ENCODE measurements at regions not wholly inside any gene's neighbourhood (a gene's known extent, or its start where the extent isn't known, plus 50 kb on each side); places are given as distances from the start of the nearest gene placed in this dataset.

DNA sequence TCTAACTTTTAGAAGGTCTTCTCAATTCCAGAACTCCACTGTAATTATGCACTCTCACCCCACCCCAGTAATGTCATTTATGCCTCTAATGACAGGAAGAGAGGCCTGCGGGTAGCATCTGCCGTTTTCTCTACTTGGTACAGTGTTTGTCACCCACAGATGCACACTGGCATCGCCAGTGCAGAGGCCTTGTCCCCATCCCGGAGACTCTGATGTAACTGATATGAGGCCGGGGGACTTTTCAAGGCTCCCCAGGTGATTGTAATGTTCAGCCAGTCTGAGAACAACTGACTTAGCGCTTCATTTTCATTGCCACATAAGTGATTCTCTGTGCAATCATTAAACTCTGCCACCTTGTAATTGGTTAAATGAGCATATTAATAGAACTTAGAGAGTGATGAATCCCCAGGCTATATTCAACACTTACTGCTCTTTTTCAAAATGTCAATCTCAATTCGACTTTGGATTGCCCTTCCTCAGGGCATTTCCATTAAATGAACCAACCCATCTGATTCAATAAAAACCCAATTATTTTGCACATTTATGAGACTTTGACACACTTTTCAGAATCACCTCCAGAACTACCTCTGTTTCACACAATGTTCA is 113.2 kb downstream of the HERPUD2 start:
- H3K27me3 ChIP-seq (ENCODE audit: control insufficient read depth, insufficient read depth, low read length), result no peaks in the 10 kb centered on the region
- H3K27ac ChIP-seq (ENCODE audit: low read length), result no peak overlapping the region
- no CpG with 5 or more reads among the region's 7 CpGs for WGBS (ENCODE audit: insufficient coverage, insufficient read length)
- H3K9me3 ChIP-seq (ENCODE audit: control insufficient read depth, insufficient read depth, low read length), result peaks cover 1% of the 10 kb centered on the region; the same call in 1 of the 2 replicates
- no peak for DNase-seq (ENCODE audit: low read depth, low spot score)
- no peaks in the 10 kb centered on the region for H3K4me1 ChIP-seq (ENCODE audit: control insufficient read depth, insufficient read depth, low read length)
- no peaks in the 10 kb centered on the region for H3K36me3 ChIP-seq (ENCODE audit: control insufficient read depth, insufficient read depth, low read length)
- H3K4me3 ChIP-seq (ENCODE audit: low read length), result no peak overlapping the region

GRCh38 chr7:35576031-35576573 is 118.8 kb downstream of the HERPUD2 start:
- Histone ChIP-seq H3K9me3 (ENCODE audit: control insufficient read depth, insufficient read depth, low read length) (no peaks in the 10 kb centered on the region), H3K4me3 (ENCODE audit: low read length) (no peak overlapping the region), H3K4me1 (ENCODE audit: control insufficient read depth, insufficient read depth, low read length) (no peaks in the 10 kb centered on the region), H3K27me3 (ENCODE audit: control insufficient read depth, insufficient read depth, low read length) (no peaks in the 10 kb centered on the region), H3K27ac (ENCODE audit: low read length) (no peak overlapping the region), H3K36me3 (ENCODE audit: control insufficient read depth, insufficient read depth, low read length) (no peaks in the 10 kb centered on the region)
- no CpG with 5 or more reads among the region's 5 CpGs for WGBS (ENCODE audit: insufficient coverage, insufficient read length)
- DNase-seq (ENCODE audit: low read depth, low spot score), result no peak

DNA sequence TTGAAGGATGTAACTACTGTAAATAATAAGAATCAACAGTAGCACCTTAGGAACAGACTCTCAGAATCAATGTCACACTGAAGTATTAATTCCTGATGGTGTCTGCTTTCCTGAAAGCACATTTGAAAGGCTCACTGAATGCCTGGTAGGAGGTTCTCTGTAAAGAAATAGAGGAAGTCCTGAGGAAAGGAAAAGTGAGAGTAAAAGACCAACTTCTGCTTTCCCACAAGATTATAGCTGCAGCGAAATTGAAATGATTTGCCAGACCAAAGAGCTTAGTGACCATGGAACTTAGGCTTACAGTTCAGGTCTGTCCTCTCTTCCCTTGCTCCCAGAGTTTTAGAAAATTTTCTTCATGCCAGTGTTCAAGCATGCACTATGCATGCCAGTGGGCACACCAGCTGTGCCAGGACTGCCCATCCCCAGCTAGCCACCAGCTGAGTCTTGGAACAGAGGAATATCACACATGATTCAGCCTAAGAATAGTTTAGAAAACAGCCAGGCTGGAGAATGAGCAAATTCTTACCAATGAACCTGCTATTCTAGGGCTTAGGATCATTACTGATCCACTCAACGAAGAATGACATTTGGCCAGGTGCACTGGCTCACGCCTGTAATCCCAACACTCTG is 123.2 kb downstream of the HERPUD2 start:
- WGBS (ENCODE audit: insufficient coverage, insufficient read length), result no CpG with 5 or more reads among the region's 3 CpGs
- H3K27ac ChIP-seq (ENCODE audit: low read length), result no peak overlapping the region
- no peaks in the 10 kb centered on the region for H3K27me3 ChIP-seq (ENCODE audit: control insufficient read depth, insufficient read depth, low read length)
- no peaks in the 10 kb centered on the region for H3K36me3 ChIP-seq (ENCODE audit: control insufficient read depth, insufficient read depth, low read length)
- H3K4me1 ChIP-seq (ENCODE audit: control insufficient read depth, insufficient read depth, low read length), result no peaks in the 10 kb centered on the region
- no peak overlapping the region for H3K4me3 ChIP-seq (ENCODE audit: low read length)
- H3K9me3 ChIP-seq (ENCODE audit: control insufficient read depth, insufficient read depth, low read length), result no peaks in the 10 kb centered on the region
- DNase-seq (ENCODE audit: low read depth, low spot score), result no peak

DNA sequence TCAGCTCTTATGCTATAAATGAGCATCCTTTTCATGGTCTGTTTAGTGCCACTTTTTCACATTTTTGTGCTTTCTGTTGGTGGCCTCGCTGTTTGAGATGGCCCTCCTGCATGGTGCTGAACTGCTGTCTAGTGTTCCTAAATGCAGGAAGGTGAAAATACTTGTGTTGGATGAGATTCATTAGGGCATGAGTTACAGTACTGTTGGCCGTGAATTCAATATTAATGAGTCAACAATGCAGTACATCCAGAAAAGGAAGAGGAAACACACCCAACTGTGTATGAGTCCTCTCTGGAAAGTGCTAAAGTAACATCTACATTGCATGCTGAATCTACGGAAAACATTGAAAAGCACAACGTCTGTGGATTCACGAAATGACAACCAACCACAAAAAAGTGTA is 124.0 kb downstream of the HERPUD2 start:
- no peaks in the 10 kb centered on the region for H3K36me3 ChIP-seq (ENCODE audit: control insufficient read depth, insufficient read depth, low read length)
- no peaks in the 10 kb centered on the region for H3K9me3 ChIP-seq (ENCODE audit: control insufficient read depth, insufficient read depth, low read length)
- no peak overlapping the region for H3K4me3 ChIP-seq (ENCODE audit: low read length)
- no peak overlapping the region for H3K27ac ChIP-seq (ENCODE audit: low read length)
- WGBS (ENCODE audit: insufficient coverage, insufficient read length), result no CpG with 5 or more reads among the region's 5 CpGs
- no peaks in the 10 kb centered on the region for H3K4me1 ChIP-seq (ENCODE audit: control insufficient read depth, insufficient read depth, low read length)
- H3K27me3 ChIP-seq (ENCODE audit: control insufficient read depth, insufficient read depth, low read length), result no peaks in the 10 kb centered on the region
- DNase-seq (ENCODE audit: low read depth, low spot score), result no peak

GRCh38 chr7:35565927-35566326 is 129.0 kb downstream of the HERPUD2 start:
- Histone ChIP-seq H3K27me3 (ENCODE audit: control insufficient read depth, insufficient read depth, low read length) (no peaks in the 10 kb centered on the region), H3K4me1 (ENCODE audit: control insufficient read depth, insufficient read depth, low read length) (no peaks in the 10 kb centered on the region), H3K27ac (ENCODE audit: low read length) (no peak overlapping the region), H3K4me3 (ENCODE audit: low read length) (no peak overlapping the region), H3K36me3 (ENCODE audit: control insufficient read depth, insufficient read depth, low read length) (no peaks in the 10 kb centered on the region), H3K9me3 (ENCODE audit: control insufficient read depth, insufficient read depth, low read length) (no peaks in the 10 kb centered on the region)
- no peak for DNase-seq (ENCODE audit: low read depth, low spot score)
- WGBS (ENCODE audit: insufficient coverage, insufficient read length), result no CpG with 5 or more reads among the region's 3 CpGs

GRCh38 chr7:35558841-35559240 is 136.1 kb downstream of the HERPUD2 start:
- no peaks in the 10 kb centered on the region for H3K9me3 ChIP-seq (ENCODE audit: control insufficient read depth, insufficient read depth, low read length)
- H3K27me3 ChIP-seq (ENCODE audit: control insufficient read depth, insufficient read depth, low read length), result no peaks in the 10 kb centered on the region; the same call in 1 of the 2 replicates
- no peaks in the 10 kb centered on the region for H3K4me1 ChIP-seq (ENCODE audit: control insufficient read depth, insufficient read depth, low read length)
- no peak for DNase-seq (ENCODE audit: low read depth, low spot score)
- no peaks in the 10 kb centered on the region for H3K36me3 ChIP-seq (ENCODE audit: control insufficient read depth, insufficient read depth, low read length)
- H3K27ac ChIP-seq (ENCODE audit: low read length), result no peak overlapping the region
- H3K4me3 ChIP-seq (ENCODE audit: low read length), result no peak overlapping the region
- WGBS (ENCODE audit: insufficient coverage, insufficient read length), result no CpG with 5 or more reads among the region's 4 CpGs

- no peak overlapping the region for H3K4me3 ChIP-seq (ENCODE audit: low read length)
- H3K27me3 ChIP-seq (ENCODE audit: control insufficient read depth, insufficient read depth, low read length), result no peaks in the 10 kb centered on the region; the same call in 1 of the 2 replicates
- H3K9me3 ChIP-seq (ENCODE audit: control insufficient read depth, insufficient read depth, low read length), result no peaks in the 10 kb centered on the region
- H3K36me3 ChIP-seq (ENCODE audit: control insufficient read depth, insufficient read depth, low read length), result no peaks in the 10 kb centered on the region
- no peak for DNase-seq (ENCODE audit: low read depth, low spot score)
- H3K27ac ChIP-seq (ENCODE audit: low read length), result no peak overlapping the region
- WGBS (ENCODE audit: insufficient coverage, insufficient read length), result no CpG with 5 or more reads among the region's 8 CpGs
- no peaks in the 10 kb centered on the region for H3K4me1 ChIP-seq (ENCODE audit: control insufficient read depth, insufficient read depth, low read length)
These were observed 138.1 kb downstream of the HERPUD2 start for GRCh38 chr7:35556515-35557471.

GRCh38 chr7:35555934-35556333 is 139.0 kb downstream of the HERPUD2 start:
- H3K36me3 ChIP-seq (ENCODE audit: control insufficient read depth, insufficient read depth, low read length), result no peaks in the 10 kb centered on the region
- H3K4me3 ChIP-seq (ENCODE audit: low read length), result no peak overlapping the region
- WGBS (ENCODE audit: insufficient coverage, insufficient read length), result no CpG with 5 or more reads among the region's 4 CpGs
- H3K27ac ChIP-seq (ENCODE audit: low read length), result no peak overlapping the region
- H3K27me3 ChIP-seq (ENCODE audit: control insufficient read depth, insufficient read depth, low read length), result no peaks in the 10 kb centered on the region; the same call in 1 of the 2 replicates
- H3K4me1 ChIP-seq (ENCODE audit: control insufficient read depth, insufficient read depth, low read length), result no peaks in the 10 kb centered on the region
- DNase-seq (ENCODE audit: low read depth, low spot score), result no peak
- H3K9me3 ChIP-seq (ENCODE audit: control insufficient read depth, insufficient read depth, low read length), result no peaks in the 10 kb centered on the region

- Histone ChIP-seq H3K4me3 (ENCODE audit: low read length) (no peak overlapping the region), H3K27ac (ENCODE audit: low read length) (no peak overlapping the region), H3K27me3 (ENCODE audit: control insufficient read depth, insufficient read depth, low read length) (no peaks in the 10 kb centered on the region; the same call in 1 of the 2 replicates), H3K4me1 (ENCODE audit: control insufficient read depth, insufficient read depth, low read length) (no peaks in the 10 kb centered on the region), H3K36me3 (ENCODE audit: control insufficient read depth, insufficient read depth, low read length) (no peaks in the 10 kb centered on the region), H3K9me3 (ENCODE audit: control insufficient read depth, insufficient read depth, low read length) (no peaks in the 10 kb centered on the region)
- no peak for DNase-seq (ENCODE audit: low read depth, low spot score)
- WGBS (ENCODE audit: insufficient coverage, insufficient read length), result no CpG with 5 or more reads among the region's 5 CpGs
These were observed 139.5 kb downstream of the HERPUD2 start for GRCh38 chr7:35555386-35555785.

- Histone ChIP-seq H3K36me3 (ENCODE audit: control insufficient read depth, insufficient read depth, low read length) (no peaks in the 10 kb centered on the region), H3K4me3 (ENCODE audit: low read length) (no peak overlapping the region), H3K4me1 (ENCODE audit: control insufficient read depth, insufficient read depth, low read length) (no peaks in the 10 kb centered on the region), H3K9me3 (ENCODE audit: control insufficient read depth, insufficient read depth, low read length) (no peaks in the 10 kb centered on the region), H3K27ac (ENCODE audit: low read length) (no peak overlapping the region), H3K27me3 (ENCODE audit: control insufficient read depth, insufficient read depth, low read length) (no peaks in the 10 kb centered on the region; the same call in 1 of the 2 replicates)
- DNase-seq (ENCODE audit: low read depth, low spot score), result no peak
- no CpG with 5 or more reads among the region's 2 CpGs for WGBS (ENCODE audit: insufficient coverage, insufficient read length)
These were observed 141.4 kb downstream of the HERPUD2 start for GRCh38 chr7:35553519-35553918.

All from iPS DF 6.9 (cell line).